ENCODE measurements at regions not wholly inside any gene's neighbourhood (a gene's known extent, or its start where the extent isn't known, plus 50 kb on each side); places are given as distances from the start of the nearest gene placed in this dataset.

- TF ChIP-seq EP300 (IDR thresholded peaks at IDR 0.05) (no peak), CTCF (IDR thresholded peaks at IDR 0.05) (no peak)
Measured at GRCh38 chr15:39323706-39324105, 257.2 kb upstream of the THBS1 start.
